Calu3 (cell line): ENCODE measurements at regions not wholly inside any gene's neighbourhood (a gene's known extent, or its start where the extent isn't known, plus 50 kb on each side); places are given as distances from the start of the nearest gene placed in this dataset.

Experiments
- BruUV-seq: library from RNA; stranded (reverse); fragments of 400-500 nt; replicated peaks from 2 replicates; lab custom pipeline; 2021; lab: Mats Ljungman, UMichigan
- CTCF ChIA-PET: fragments of 300-600 bp; sonication (Branson Sonifier 250); formaldehyde crosslinking; loops from one replicate; lab custom pipeline; 2022; ENCODE audit warnings: antibody characterized with exemption; lab: Charles Lee
- DNase-seq: peaks from one replicate; pipeline ENCODE4 v3.0.0; 2022
- H3K27ac Mint-ChIP-seq: one replicate; pipeline ENCODE4 v1.8.0; 2022; ENCODE audit warnings: mixed read lengths; ENCODE audit not compliant: unreplicated experiment
- H3K27me3 Mint-ChIP-seq: one replicate; pipeline ENCODE4 v1.8.0; 2022; ENCODE audit warnings: mixed read lengths; ENCODE audit not compliant: unreplicated experiment
- H3K36me3 Mint-ChIP-seq: one replicate; pipeline ENCODE4 v1.8.0; 2022; ENCODE audit warnings: mild to moderate bottlenecking, moderate library complexity, mixed read lengths; ENCODE audit not compliant: insufficient read depth, unreplicated experiment
- H3K4me1 Mint-ChIP-seq: one replicate; pipeline ENCODE4 v1.8.0; 2022; ENCODE audit warnings: mild to moderate bottlenecking, low read depth, mixed read lengths; ENCODE audit not compliant: unreplicated experiment
- H3K4me3 Mint-ChIP-seq: one replicate; pipeline ENCODE4 v1.8.0; 2022; ENCODE audit warnings: mild to moderate bottlenecking, low read depth, moderate library complexity, mixed read lengths; ENCODE audit not compliant: unreplicated experiment
- H3K9me3 Mint-ChIP-seq: one replicate; pipeline ENCODE4 v1.8.0; 2022; ENCODE audit warnings: low read depth, mixed read lengths; ENCODE audit not compliant: unreplicated experiment
- intact Hi-C: fragments of 100-400 bp; cut with micrococcal nuclease; formaldehyde crosslinking; loops from one replicate; pipeline ENCODE4 v1.10.0; 2022; ENCODE audit not compliant: unreplicated experiment
- TF ChIP-seq, protein P1 (sequence below): fragments of 200-600 bp; IDR thresholded peaks from one replicate; pipeline ENCODE4 v1.8.0; 2022; ENCODE audit warnings: antibody characterized with exemption; ENCODE audit not compliant: unreplicated experiment

GRCh38 chr14:83483063-83483462 is 1949.4 kb upstream of the SEL1L start:
- intact Hi-C loops: no loop called here
- no peaks in the 10 kb centered on the region for H3K4me1 Mint-ChIP-seq
- H3K4me3 Mint-ChIP-seq: no peak overlapping the region
- H3K27me3 Mint-ChIP-seq: no peaks in the 10 kb centered on the region
- no peaks in the 10 kb centered on the region for H3K36me3 Mint-ChIP-seq
- TF ChIP-seq, protein P1, sequence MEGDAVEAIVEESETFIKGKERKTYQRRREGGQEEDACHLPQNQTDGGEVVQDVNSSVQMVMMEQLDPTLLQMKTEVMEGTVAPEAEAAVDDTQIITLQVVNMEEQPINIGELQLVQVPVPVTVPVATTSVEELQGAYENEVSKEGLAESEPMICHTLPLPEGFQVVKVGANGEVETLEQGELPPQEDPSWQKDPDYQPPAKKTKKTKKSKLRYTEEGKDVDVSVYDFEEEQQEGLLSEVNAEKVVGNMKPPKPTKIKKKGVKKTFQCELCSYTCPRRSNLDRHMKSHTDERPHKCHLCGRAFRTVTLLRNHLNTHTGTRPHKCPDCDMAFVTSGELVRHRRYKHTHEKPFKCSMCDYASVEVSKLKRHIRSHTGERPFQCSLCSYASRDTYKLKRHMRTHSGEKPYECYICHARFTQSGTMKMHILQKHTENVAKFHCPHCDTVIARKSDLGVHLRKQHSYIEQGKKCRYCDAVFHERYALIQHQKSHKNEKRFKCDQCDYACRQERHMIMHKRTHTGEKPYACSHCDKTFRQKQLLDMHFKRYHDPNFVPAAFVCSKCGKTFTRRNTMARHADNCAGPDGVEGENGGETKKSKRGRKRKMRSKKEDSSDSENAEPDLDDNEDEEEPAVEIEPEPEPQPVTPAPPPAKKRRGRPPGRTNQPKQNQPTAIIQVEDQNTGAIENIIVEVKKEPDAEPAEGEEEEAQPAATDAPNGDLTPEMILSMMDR: no peak
- H3K27ac Mint-ChIP-seq: no peak overlapping the region
- no TSS peak for BruUV-seq
- H3K9me3 Mint-ChIP-seq: peaks cover 7% of the 10 kb centered on the region
- CTCF ChIA-PET: no interaction called here
- no peak for DNase-seq

GRCh38 chr14:83485591-83485990 is 1951.9 kb upstream of the SEL1L start:
- TF ChIP-seq, protein P1: no peak
- no peak for DNase-seq
- no peaks in the 10 kb centered on the region for H3K27me3 Mint-ChIP-seq
- no peak overlapping the region for H3K27ac Mint-ChIP-seq
- no peak overlapping the region for H3K4me3 Mint-ChIP-seq
- H3K4me1 Mint-ChIP-seq: no peaks in the 10 kb centered on the region
- H3K36me3 Mint-ChIP-seq: no peaks in the 10 kb centered on the region
- no TSS peak for BruUV-seq
- peaks cover 12% of the 10 kb centered on the region for H3K9me3 Mint-ChIP-seq
- CTCF ChIA-PET: no interaction called here
- intact Hi-C loops: no loop called here

GRCh38 chr14:83491091-83491490 is 1957.4 kb upstream of the SEL1L start:
- Mint-ChIP-seq H3K27me3 (no peaks in the 10 kb centered on the region), H3K4me1 (no peaks in the 10 kb centered on the region), H3K27ac (no peak overlapping the region), H3K36me3 (no peaks in the 10 kb centered on the region), H3K9me3 (peaks cover 4% of the 10 kb centered on the region), H3K4me3 (no peak overlapping the region)
- intact Hi-C loops: no loop called here
- DNase-seq: no peak
- CTCF ChIA-PET: no interaction called here
- TF ChIP-seq, protein P1: no peak
- no TSS peak for BruUV-seq

DNA sequence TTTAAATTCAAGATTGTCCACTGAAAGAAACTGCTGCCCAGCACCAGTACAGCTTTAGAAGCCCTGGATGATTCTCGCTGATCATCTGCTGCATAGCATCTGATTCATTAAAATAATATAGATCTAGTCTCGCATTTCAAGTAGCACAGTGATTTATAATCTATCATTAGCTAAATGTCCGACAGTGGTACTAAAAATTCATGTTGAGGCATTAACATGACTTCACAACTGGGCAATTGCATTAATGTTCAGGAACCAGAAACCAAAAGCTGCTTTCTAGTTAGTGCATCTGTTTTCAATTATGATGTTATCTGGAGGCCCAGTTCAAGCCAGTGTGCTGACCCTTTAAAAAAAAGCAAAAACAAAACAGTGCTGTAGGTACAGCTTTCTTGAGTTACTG is 1987.2 kb upstream of the SEL1L start:
- H3K27me3 Mint-ChIP-seq: no peaks in the 10 kb centered on the region
- H3K27ac Mint-ChIP-seq: no peak overlapping the region
- H3K4me1 Mint-ChIP-seq: no peaks in the 10 kb centered on the region
- intact Hi-C loops: no loop called here
- H3K4me3 Mint-ChIP-seq: no peak overlapping the region
- no peaks in the 10 kb centered on the region for H3K36me3 Mint-ChIP-seq
- DNase-seq: no peak
- CTCF ChIA-PET: no interaction called here
- TF ChIP-seq, protein P1: no peak
- no TSS peak for BruUV-seq
- H3K9me3 Mint-ChIP-seq: peaks cover 15% of the 10 kb centered on the region
